Left lung (tissue), 4 donors: ENCODE measurements at regions not wholly inside any gene's neighbourhood (a gene's known extent, or its start where the extent isn't known, plus 50 kb on each side); places are given as distances from the start of the nearest gene placed in this dataset.

Experiments
- ATAC-seq: fragments of 200-7000 bp; cut with Tn5 transposase; one replicate; pipeline ENCODE4 v1.9.1; 2020; ENCODE audit warnings: moderate library complexity
- DNase-seq, 4 donors: peaks; one replicate each; pipeline ENCODE4 v3.0.0-alpha.2; 2013 to 2020
- H3K27ac ChIP-seq, 2 donors: fragments of 200-600 bp; sonication (generic) in 1 of 2; one replicate each; pipeline versions ENCODE4 v1.5.0 to v1.8.0; 2020 to 2021
- H3K27me3 ChIP-seq, 2 donors: fragments of 200-600 bp; sonication (generic) in 1 of 2; one replicate each; pipeline versions ENCODE4 v1.5.0 to v1.8.0; 2020 to 2021
- H3K36me3 ChIP-seq, 2 donors: fragments of 200-600 bp; sonication (generic) in 1 of 2; one replicate each; pipeline versions ENCODE4 v1.5.0 to v1.8.0; 2020 to 2021
- H3K4me1 ChIP-seq, 2 donors: fragments of 200-600 bp; one replicate each; pipeline ENCODE4 v1.8.0; 2021
- H3K4me3 ChIP-seq, 2 donors: fragments of 200-600 bp; sonication (generic) in 1 of 2; one replicate each; pipeline versions ENCODE4 v1.5.0 to v1.8.0; 2020 to 2021; ENCODE audit warnings: mild to moderate bottlenecking in 1 of 2
- H3K9me3 ChIP-seq, 2 donors: fragments of 200-600 bp; sonication (generic) in 1 of 2; one replicate each; pipeline versions ENCODE4 v1.5.0 to v1.8.0; 2020 to 2021
- CTCF ChIP-seq, 2 donors: fragments of 200-600 bp; sonication (generic) in 1 of 2; IDR thresholded peaks; one replicate each; pipeline versions ENCODE4 v1.5.0 to v1.8.0; 2021; ENCODE audit warnings: antibody characterized with exemption in 2 of 2
- intact Hi-C, 2 donors: fragments of 100-400 bp; cut with DNase I; formaldehyde crosslinking; loops; one replicate each; pipeline versions ENCODE4 v1.11.2 to v1.14.2; 2022
- donor health status: DM: no; HTN: yes; CAD: no.
- donor health status: DM: no; HTN: no; CAD: no.

DNA sequence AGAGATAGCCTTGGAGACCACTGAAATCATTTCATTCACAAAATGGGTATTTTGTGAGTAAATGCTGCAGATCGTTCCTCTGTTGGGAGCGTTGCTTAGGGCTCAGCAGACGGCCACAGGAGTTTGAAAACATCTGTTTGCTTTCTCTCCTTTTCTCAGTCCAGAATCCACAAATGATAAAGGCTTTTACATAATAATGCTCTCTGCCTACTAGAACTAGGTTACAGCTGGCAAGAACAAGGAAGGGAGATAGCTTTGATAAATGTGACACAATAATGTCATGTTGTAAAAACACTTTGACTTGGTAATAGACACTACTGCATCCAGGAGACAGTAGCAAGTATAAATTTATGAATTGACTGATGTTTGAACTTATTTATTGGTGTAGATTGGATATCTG is 1072.4 kb upstream of the CDH6 start:
- no peaks in the 10 kb centered on the region for H3K36me3 ChIP-seq
- TF ChIP-seq CTCF (IDR thresholded peaks at IDR 0.05) = no peak
- intact Hi-C loops = no loop called here
- H3K27ac ChIP-seq = no peak overlapping the region
- ATAC-seq (no peak), DNase-seq (no peak)
- H3K4me1 ChIP-seq = no peaks in the 10 kb centered on the region
- H3K4me3 ChIP-seq = no peak overlapping the region
- no peaks in the 10 kb centered on the region for H3K9me3 ChIP-seq
- no peaks in the 10 kb centered on the region for H3K27me3 ChIP-seq

GRCh38 chr5:30117135-30117534 is 1076.4 kb upstream of the CDH6 start:
- Histone ChIP-seq H3K36me3 (no peaks in the 10 kb centered on the region), H3K27me3 (no peaks in the 10 kb centered on the region), H3K27ac (no peak overlapping the region), H3K9me3 (peaks cover 0 to 2% of the 10 kb centered on the region in 2 donors), H3K4me1 (no peaks in the 10 kb centered on the region), H3K4me3 (no peak overlapping the region)
- DNase-seq (no peak), ATAC-seq (no peak)
- intact Hi-C loops = no loop called here
- TF ChIP-seq CTCF (IDR thresholded peaks at IDR 0.05) = no peak

GRCh38 chr5:30113542-30113941 is 1079.9 kb upstream of the CDH6 start:
- Histone ChIP-seq H3K27me3 (no peaks in the 10 kb centered on the region), H3K9me3 (peaks cover 0 to 2% of the 10 kb centered on the region in 2 donors), H3K4me1 (no peaks in the 10 kb centered on the region), H3K4me3 (no peak overlapping the region), H3K36me3 (no peaks in the 10 kb centered on the region), H3K27ac (no peak overlapping the region)
- DNase-seq (no peak), ATAC-seq (no peak)
- intact Hi-C loops = no loop called here
- no peak for TF ChIP-seq CTCF (IDR thresholded peaks at IDR 0.05)

- intact Hi-C loops = no loop called here
- DNase-seq (no peak), ATAC-seq (no peak)
- H3K27me3 ChIP-seq = no peaks in the 10 kb centered on the region
- no peak overlapping the region for H3K27ac ChIP-seq
- H3K4me1 ChIP-seq = no peaks in the 10 kb centered on the region
- peaks cover 0 to 2% of the 10 kb centered on the region in 2 donors for H3K9me3 ChIP-seq
- H3K4me3 ChIP-seq = no peak overlapping the region
- no peaks in the 10 kb centered on the region for H3K36me3 ChIP-seq
- TF ChIP-seq CTCF (IDR thresholded peaks at IDR 0.05) = no peak
Measured at GRCh38 chr5:30112867-30113266, 1080.6 kb upstream of the CDH6 start.

- Histone ChIP-seq H3K27me3 (no peaks in the 10 kb centered on the region), H3K4me1 (no peaks in the 10 kb centered on the region), H3K36me3 (no peaks in the 10 kb centered on the region), H3K9me3 (peaks cover 0 to 3% of the 10 kb centered on the region in 2 donors), H3K27ac (no peak overlapping the region), H3K4me3 (no peak overlapping the region)
- DNase-seq = no peak
- TF ChIP-seq CTCF (IDR thresholded peaks at IDR 0.05) = no peak
- ATAC-seq = no peak
- intact Hi-C loops = no loop called here
Measured at GRCh38 chr5:30108051-30108450, 1085.4 kb upstream of the CDH6 start.
